Liver (tissue), 3 donors: ENCODE measurements at regions not wholly inside any gene's neighbourhood (a gene's known extent, or its start where the extent isn't known, plus 50 kb on each side); places are given as distances from the start of the nearest gene placed in this dataset.

Experiments
- CTCF ChIP-seq: fragments of 150-350 bp; IDR thresholded peaks from 2 replicates; pipeline ENCODE4 v1.5.1; 2017; ENCODE audit warnings: improper control_type of control experiment, low read depth, low read length; ENCODE audit not compliant: missing input control
- GABPA ChIP-seq, 2 donors: IDR thresholded peaks in 1 of 2; conservative IDR thresholded peaks in 1 of 2; 2 replicates each; pipeline ENCODE4 v1.6.1; 2016; ENCODE audit warnings: antibody characterized with exemption in 2 of 2, mild to moderate bottlenecking in 1 of 2, moderate library complexity in 1 of 2
- MAX ChIP-seq: IDR thresholded peaks from 2 replicates; pipeline ENCODE4 v1.6.1; 2016; ENCODE audit warnings: antibody characterized with exemption
- RAD21 ChIP-seq, 2 donors: IDR thresholded peaks; 2 replicates each; pipeline ENCODE4 v1.6.1; 2016; ENCODE audit warnings: antibody characterized with exemption in 2 of 2, mild to moderate bottlenecking in 2 of 2
- TAF1 ChIP-seq: conservative IDR thresholded peaks from 2 replicates; pipeline ENCODE4 v1.6.1; 2016; ENCODE audit warnings: antibody characterized with exemption, mild to moderate bottlenecking
- TF ChIP-seq, protein P1 (sequence below): IDR thresholded peaks from 2 replicates; pipeline ENCODE4 v1.6.1; 2016; ENCODE audit warnings: antibody characterized with exemption, mild to moderate bottlenecking
- donor health status: healthy.
- donor health status: healthy.

DNA sequence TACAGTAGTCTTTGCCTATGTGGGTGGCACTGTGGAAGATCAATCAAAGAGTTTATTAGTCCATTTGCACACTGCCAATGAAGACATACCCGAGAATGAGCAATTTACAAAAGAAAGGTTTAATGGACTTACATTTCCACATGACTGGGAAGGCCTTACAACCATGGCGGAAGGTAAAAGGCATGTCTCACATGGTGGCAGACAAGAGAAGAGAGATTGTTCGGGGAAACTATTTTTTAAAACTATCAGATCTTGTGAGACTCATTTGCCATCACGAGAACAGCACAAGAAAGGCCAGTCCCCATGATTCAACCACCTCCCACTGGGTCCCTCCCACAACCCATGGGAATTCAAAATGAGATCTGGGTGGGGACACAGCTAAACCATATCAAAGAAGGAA lies 432.1 kb downstream of the ZFHX3 start:
- TF ChIP-seq MAX (no peak), CTCF (no peak), TAF1 (no peak), RAD21 (IDR thresholded peaks at IDR 0.05) (no peak), GABPA (IDR thresholded peaks at IDR 0.05 in 1 of 2, conservative IDR thresholded peaks at IDR 0.05 in 1 of 2) (no peak)
- TF ChIP-seq, protein P1, sequence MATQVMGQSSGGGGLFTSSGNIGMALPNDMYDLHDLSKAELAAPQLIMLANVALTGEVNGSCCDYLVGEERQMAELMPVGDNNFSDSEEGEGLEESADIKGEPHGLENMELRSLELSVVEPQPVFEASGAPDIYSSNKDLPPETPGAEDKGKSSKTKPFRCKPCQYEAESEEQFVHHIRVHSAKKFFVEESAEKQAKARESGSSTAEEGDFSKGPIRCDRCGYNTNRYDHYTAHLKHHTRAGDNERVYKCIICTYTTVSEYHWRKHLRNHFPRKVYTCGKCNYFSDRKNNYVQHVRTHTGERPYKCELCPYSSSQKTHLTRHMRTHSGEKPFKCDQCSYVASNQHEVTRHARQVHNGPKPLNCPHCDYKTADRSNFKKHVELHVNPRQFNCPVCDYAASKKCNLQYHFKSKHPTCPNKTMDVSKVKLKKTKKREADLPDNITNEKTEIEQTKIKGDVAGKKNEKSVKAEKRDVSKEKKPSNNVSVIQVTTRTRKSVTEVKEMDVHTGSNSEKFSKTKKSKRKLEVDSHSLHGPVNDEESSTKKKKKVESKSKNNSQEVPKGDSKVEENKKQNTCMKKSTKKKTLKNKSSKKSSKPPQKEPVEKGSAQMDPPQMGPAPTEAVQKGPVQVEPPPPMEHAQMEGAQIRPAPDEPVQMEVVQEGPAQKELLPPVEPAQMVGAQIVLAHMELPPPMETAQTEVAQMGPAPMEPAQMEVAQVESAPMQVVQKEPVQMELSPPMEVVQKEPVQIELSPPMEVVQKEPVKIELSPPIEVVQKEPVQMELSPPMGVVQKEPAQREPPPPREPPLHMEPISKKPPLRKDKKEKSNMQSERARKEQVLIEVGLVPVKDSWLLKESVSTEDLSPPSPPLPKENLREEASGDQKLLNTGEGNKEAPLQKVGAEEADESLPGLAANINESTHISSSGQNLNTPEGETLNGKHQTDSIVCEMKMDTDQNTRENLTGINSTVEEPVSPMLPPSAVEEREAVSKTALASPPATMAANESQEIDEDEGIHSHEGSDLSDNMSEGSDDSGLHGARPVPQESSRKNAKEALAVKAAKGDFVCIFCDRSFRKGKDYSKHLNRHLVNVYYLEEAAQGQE, result no peak
